HepG2 (cell line): ENCODE measurements at regions not wholly inside any gene's neighbourhood (a gene's known extent, or its start where the extent isn't known, plus 50 kb on each side); places are given as distances from the start of the nearest gene placed in this dataset.

ENCODE experiments used
- CHCHD3 ChIP-seq: sonication (generic); formaldehyde crosslinking; IDR thresholded peaks from 2 replicates; pipeline ENCODE4 v1.8.0; 2022; ENCODE audit warnings: mild to moderate bottlenecking, missing genetic modification reagents, moderate library complexity
- GFI1 ChIP-seq: sonication (generic); formaldehyde crosslinking; IDR thresholded peaks from 2 replicates; pipeline ENCODE4 v1.5.0; 2020; ENCODE audit warnings: missing genetic modification reagents, mild to moderate bottlenecking, borderline replicate concordance
- JUND ChIP-seq: sonication (generic); formaldehyde crosslinking; IDR thresholded peaks from 2 replicates; pipeline ENCODE4 v1.8.0; 2022; ENCODE audit warnings: mild to moderate bottlenecking, missing genetic modification reagents
- PHB2 ChIP-seq: fragments of 450-650 bp; IDR thresholded peaks from 2 replicates; pipeline ENCODE4 v1.6.1; 2018; ENCODE audit not compliant: partially characterized antibody

DNA sequence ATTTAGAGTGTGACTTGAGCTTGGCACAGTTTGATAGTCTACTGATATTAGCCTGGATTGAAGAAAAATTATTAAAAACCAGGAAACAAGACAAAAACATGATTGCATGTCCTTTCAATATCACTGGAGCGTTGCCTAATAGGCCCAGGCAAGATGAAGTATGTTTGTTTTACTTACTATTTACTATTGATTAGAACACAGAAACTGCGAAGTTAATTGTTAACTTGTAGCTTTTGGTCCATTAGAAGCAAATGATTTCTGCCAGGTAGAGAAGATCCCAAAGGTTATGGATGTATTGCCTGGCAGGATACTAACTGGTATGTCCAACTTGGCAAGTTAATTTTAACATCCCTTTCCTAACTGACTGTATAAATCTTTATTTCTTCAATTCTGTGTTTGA lies 268.9 kb downstream of the ETNK1 start:
- no peak for TF ChIP-seq JUND (CRISPR knock-in tag)
- no peak for TF ChIP-seq PHB2
- no peak for TF ChIP-seq GFI1 (CRISPR knock-in tag)
- no peak for TF ChIP-seq CHCHD3 (CRISPR knock-in tag)
